ENCODE measurements at regions not wholly inside any gene's neighbourhood (a gene's known extent, or its start where the extent isn't known, plus 50 kb on each side); places are given as distances from the start of the nearest gene placed in this dataset.

DNA sequence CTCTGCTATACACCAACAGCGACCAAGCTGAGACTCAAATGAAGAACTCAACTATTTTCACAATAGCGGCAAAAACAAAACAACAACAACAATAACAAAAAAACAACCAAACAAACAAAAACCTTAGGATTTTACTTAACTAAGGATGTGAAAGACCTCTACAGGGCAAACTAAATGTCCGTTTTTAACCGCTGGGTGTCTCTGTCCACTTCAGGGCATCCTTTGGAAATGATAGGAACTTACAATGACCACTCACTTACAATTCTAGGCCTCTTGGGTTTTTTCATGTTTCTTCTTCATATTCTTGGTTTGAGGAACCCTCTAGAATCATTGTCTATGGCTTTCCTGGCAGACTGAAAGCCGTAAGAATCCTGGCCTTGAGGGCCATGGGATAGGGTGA is 134.0 kb upstream of the FAM78B start:
- TF ChIP-seq SRF (IDR thresholded peaks at IDR 0.05; ENCODE audit: low read depth) (no peak), CEBPB (IDR thresholded peaks at IDR 0.05; ENCODE audit: low read depth) (no peak), POLR2A (IDR thresholded peaks at IDR 0.05; ENCODE audit: borderline replicate concordance, extremely low read depth, insufficient read depth, insufficient read length) (no peak), EZH2phosphoT487 (IDR thresholded peaks at IDR 0.05; ENCODE audit: borderline replicate concordance) (no peak)
- TF ChIP-seq, protein P1, sequence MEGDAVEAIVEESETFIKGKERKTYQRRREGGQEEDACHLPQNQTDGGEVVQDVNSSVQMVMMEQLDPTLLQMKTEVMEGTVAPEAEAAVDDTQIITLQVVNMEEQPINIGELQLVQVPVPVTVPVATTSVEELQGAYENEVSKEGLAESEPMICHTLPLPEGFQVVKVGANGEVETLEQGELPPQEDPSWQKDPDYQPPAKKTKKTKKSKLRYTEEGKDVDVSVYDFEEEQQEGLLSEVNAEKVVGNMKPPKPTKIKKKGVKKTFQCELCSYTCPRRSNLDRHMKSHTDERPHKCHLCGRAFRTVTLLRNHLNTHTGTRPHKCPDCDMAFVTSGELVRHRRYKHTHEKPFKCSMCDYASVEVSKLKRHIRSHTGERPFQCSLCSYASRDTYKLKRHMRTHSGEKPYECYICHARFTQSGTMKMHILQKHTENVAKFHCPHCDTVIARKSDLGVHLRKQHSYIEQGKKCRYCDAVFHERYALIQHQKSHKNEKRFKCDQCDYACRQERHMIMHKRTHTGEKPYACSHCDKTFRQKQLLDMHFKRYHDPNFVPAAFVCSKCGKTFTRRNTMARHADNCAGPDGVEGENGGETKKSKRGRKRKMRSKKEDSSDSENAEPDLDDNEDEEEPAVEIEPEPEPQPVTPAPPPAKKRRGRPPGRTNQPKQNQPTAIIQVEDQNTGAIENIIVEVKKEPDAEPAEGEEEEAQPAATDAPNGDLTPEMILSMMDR (IDR thresholded peaks at IDR 0.05 in 2 of 3, conservative IDR thresholded peaks at IDR 0.05 in 1 of 3; ENCODE audit: borderline replicate concordance in 1 of 3, insufficient read depth in 1 of 3, low read depth in 2 of 3, low read length in 2 of 3): 0 out of 6 replicates have a peak, but pooled peaks of 1 of the 3 experiments have one; percentile 22
